HG03175 (cell line): ENCODE measurements at regions not wholly inside any gene's neighbourhood (a gene's known extent, or its start where the extent isn't known, plus 50 kb on each side); places are given as distances from the start of the nearest gene placed in this dataset.

Experiments
- ATAC-seq: cut with Tn5 transposase; IDR thresholded peaks from one replicate; pipeline ENCODE4 v1.9.1; 2021; ENCODE audit warnings: mild to moderate bottlenecking, moderate library complexity; ENCODE audit not compliant: unreplicated experiment

DNA sequence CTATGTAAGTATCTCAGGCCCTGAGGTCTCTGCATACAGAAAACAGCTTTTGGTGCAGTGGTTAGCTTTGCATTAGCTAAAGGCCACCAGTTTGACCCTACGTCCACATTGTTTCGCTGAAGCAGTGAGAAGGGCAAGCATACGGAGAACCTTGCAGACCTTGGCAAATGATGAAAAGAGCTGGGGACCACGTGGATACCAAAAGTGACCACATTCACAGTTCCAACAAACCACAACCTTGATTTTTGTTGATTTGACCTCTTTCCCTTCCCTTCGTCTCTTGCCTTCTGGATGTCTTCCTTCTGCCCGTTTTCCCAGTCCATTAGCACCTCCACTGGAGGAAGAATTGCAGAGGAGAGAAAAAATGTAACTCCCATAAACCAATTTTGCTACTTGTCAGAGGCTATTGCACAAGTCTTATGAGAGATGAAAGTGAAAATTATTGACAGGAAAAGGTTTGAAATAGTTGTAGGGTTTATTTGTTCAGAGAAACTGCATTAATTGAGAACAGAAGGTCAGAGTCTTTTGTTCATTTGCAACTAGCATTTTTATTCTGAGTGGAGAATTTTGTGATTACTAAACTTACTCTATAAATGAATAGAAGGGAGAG is 293.9 kb upstream of the HTR2A start:
- ATAC-seq, result no peak

DNA sequence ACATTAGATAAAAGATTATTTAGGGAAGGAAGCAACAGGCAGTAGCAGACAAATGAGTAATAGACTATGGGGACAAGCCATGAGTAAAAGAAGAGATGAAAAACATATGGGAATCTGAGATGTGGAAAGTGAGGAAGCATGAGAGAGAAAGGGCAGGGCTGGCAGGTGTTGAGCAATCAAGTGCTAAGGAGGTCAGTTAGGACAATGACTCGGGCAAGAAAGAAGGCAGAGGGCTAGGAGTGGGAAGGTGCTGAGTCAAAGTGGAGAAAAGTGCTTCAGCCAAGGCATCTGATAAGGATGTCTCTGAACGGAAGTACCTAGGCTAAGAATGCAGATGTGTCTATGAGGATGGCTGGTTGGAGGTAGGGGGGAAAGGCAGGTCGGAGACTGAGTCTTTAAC is 291.9 kb upstream of the HTR2A start:
- no peak for ATAC-seq

DNA sequence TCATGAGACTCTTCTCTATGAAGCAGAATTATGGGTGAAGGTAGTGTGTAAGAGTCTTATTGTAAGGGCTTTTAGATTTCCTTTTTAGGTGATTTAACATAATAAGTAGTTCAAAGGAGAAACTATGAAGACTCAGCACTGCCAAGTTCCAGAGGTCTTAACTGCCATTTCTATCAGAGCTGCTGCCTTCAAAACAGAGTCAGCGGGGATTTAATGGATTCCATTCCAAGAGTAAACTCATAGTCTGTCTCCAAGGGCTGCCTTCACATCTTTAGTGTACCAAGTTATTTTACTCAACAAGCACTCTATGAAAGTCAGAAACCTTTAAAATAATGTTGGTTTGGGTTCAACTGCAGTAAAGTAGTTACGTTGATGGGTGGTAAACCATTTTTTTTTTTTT is 289.6 kb upstream of the HTR2A start:
- ATAC-seq, result no peak

DNA sequence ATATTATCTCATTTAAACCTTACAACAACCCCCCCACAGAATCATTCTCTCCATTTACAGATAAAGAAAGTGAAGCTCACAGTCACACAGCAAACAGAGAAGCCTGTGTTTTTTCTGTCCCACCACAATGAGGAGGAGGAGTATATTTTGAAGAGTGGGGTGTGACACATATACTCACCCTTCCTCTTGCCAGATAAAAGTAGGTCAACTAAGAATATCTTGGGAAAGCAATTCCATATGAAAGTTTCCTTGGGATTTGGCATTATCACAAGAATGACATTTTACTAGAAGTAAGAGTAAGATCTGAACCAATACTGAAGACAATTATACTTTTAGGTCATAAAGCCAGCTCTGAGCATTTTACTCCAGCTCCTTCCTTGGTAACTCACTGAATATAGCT is 287.5 kb upstream of the HTR2A start:
- no peak for ATAC-seq

DNA sequence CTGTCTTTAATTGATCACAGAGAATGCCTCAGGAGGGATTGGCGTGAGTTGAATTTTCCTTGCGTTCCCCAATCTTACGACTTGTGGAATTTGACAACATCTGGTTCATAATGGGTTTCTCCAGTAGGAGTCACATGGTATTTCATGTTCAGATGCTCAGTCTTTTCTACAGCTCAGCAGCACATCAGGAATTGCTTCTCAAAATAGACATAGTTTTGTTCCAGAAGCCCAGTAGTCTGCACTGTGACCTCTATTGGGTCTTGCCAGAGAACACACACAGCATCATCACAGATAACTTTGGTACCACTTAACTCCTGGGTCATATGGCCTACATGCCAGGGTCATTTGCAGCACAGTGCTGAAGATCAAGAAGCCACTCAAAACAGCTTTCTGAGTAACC is 282.5 kb upstream of the HTR2A start:
- ATAC-seq, result no peak

DNA sequence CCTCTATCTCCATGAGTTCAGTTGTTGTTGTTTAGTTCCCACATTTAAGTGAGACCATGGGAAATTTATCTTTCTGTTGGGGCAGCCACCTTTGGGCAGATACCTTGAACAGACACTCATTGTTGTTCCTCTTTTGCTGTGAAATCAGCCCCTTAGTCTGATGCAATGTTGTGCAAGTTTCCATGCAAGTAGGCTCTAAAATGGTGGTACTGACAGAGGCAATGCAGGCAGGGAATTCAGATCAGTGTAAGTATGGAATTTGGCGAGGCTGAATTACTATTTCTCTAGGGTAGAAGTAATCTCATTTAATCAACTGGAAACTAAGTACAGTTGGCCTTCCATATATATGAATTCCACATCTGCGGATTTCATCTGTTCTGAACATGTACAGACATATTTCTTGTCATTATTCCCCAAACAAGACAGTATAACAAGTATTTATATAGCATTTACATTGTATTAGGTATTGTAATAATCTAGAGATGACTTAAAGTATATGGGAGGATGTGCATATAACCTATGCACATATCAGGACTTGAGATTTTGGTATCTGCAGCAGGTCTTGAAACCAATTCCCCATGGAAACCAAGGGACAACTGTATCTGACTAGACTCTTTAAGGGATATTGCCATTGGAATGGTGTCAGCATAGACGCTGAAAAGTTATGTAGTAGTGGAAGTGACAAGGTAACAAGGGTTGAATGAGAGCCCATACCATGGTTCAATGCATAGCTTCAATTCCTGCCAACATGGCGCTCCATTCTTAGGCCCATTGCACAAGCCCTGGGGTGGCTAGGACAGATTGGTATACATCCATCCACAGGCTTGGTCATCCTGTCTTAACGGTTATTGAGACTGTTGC is 281.5 kb upstream of the HTR2A start:
- ATAC-seq, result no peak

DNA sequence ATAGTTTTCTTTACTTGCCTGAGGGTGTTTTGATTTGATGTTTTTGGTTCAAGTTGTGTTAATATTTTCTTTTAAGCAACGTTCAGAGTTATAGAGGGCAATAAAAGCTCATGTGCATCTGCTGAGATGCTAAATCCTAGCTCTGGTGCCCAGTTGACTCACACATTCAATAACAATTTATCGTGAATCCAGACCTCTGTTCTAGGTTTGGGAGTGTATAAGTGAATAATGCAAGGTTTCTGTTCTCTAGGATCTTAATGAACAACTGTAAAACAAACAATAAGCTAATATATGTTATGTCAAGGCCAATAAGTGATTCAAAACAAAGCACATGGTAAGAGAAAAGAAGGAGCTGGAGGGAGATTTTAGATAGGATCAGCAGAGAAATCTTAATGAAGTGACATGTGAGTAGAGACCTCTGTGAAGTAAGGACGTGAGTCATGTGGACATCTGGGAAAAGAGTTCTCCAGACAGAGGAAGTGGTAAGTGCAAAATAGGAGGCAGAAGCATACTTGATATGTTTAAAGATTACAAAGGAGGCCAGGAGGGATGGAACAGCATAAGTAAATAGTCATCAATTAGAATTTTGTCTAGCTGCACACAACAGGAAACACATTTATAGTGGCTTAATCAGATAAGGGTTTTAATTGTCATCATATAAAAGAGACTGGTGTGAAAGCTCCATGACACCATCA is 278.5 kb upstream of the HTR2A start:
- no peak for ATAC-seq

DNA sequence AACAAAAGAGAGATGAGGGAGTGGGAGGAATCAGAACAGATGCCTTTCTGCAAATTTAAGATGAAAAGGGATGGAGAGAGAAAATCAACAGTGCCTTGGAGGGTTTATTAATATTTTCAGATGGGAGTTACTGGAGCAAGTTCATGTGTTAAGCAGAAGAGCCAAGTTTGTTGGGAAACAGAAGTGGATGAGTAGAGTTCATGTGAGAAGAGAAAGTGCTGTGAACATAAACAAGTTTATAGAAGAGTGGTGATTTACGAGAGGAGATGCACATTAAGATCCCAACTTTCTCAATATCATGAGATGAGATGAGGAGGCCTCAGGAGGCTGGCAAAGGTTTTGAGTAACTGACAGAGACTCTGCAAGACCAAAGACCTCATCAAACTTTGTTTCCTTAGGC is 274.1 kb upstream of the HTR2A start:
- ATAC-seq, result no peak

DNA sequence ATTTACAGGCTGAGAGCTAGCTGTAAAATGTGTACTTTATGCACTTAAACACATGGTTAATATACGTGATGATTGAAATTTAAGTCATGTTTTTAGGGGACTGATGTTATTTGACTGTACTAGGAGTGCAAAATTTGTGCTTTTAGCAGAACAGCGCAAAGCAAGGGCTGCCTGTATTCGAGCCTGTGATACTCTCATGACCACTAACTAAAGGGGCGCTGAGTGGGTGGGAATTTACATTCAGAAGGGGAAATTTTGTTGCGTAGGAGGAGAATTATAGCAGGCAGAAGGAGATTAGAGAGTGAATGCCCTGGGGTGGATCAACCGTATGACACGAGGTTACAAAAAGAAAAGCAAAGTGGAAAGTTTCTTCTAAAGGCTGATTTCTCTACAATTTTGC is 271.8 kb upstream of the HTR2A start:
- no peak for ATAC-seq

DNA sequence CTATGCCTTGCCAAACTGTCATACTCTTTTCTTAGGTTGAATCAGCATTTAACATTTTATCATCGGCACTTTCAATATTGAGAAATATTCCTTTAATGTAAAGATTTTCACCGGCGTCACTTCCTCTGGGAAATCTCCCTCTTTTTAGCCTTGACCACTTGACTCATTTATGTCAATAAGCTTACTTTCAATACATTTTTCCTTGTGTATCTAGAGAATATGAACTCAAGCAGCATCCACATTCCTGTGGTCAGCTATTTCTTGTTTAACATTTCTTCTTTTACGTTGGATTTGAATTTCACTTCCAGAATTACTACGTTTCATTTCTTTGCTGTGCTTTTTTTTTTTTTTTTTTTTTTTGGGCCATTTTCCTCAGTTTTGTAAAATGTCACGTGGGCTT is 271.2 kb upstream of the HTR2A start:
- ATAC-seq, result no peak

DNA sequence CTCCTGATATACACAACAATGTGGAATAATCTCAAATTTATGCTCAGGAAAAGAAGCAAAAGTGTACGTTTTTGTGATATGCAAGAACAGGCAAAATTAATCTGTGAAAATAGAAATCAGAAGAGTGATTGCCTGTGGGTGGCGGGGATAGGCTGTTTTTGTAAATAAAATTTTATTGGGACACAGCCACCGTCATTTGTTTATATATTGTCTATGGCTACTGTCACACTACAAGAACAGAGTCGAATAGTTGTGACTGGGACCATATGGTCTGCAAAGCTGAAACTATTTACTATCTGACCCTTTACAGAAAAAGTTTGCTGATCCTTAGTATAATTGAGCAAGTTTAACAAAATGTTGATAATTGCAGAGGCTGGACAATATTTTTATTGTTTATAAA is 269.5 kb upstream of the HTR2A start:
- ATAC-seq, result no peak

DNA sequence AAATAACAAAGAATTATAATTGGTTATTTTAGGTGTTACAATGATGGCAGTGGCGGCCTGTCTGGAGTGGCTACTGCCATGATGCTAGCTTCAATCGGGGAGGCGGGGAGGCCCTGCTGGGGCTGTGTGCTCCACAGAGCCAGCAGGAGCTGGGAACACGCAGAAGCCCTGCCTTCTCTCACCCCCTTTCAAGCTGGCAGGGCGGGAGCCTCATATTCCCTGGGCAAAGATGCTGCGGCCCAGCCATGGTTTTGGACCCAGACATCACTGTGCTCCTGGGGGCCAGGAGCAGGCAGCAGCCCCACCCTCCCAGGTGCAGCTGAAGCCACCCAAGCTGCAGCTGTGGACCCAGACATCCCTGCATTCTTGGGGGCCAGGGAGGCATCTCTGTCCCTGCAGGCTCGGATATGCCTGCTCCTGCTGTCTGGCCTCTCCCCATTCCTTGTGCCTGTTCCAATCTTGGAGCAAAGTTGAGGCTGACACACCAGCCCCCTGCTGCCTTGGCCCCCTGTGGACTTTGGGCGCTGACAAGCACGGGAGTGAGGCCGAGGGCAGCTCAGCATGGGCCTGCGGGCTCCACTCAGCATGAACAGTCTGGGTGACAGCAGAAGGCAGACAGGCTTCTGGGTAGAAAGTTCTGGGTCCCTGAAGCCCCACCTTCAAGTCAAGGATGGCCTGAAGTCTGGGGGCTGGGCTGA is 263.1 kb upstream of the HTR2A start:
- ATAC-seq, result no peak

DNA sequence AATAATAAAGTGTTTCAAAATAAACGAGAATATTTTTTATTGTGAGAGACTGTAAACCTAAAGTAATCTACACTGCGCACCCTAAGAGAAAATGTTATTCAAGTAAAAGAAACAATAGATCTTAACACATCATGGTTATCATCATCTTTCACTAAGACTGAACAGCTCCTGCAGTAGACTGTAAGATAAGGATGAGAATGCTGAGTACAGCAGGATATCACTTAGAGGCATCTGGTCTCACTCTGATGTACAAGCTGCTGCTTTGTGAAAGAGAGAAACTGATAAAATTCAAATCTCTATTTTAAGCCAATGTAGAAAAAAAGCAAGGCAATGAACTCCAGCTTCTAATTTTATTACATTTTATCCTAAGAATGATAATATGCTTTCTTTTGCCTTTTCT is 261.7 kb upstream of the HTR2A start:
- ATAC-seq, result no peak

DNA sequence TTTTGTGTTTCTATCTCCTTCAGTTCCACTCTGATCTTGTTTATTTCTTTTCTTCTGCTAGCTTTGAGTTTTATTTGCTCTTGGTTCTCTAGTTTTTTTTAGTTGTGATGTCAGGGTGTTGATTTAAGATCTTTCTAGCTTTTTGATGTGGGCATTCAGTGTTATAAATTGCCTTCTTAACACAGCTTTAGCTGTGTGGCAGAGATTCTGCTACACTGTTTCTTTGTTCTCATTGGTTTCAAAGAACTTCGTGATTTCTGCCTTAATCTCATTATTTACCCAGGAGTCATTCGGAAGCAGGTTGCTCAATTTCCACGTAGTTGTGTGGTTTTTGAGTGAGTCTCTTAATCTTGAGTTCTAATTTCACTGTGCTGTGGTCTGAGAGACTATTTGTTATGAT is 251.7 kb upstream of the HTR2A start:
- no peak for ATAC-seq

DNA sequence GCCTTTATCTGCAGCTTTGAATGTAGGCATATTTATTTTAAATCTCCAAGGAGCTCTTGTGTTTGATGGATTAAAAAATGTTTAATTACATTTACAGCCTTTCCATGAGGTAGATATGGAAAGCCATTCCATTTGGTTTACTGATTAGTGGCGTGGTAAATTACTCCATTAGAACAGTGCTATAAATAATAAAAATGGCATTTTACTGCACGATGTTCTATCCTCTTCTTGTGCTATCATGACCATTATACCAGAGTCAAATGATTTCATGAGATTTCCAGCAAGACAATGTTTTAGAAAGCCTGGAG is 250.9 kb upstream of the HTR2A start:
- no peak for ATAC-seq

DNA sequence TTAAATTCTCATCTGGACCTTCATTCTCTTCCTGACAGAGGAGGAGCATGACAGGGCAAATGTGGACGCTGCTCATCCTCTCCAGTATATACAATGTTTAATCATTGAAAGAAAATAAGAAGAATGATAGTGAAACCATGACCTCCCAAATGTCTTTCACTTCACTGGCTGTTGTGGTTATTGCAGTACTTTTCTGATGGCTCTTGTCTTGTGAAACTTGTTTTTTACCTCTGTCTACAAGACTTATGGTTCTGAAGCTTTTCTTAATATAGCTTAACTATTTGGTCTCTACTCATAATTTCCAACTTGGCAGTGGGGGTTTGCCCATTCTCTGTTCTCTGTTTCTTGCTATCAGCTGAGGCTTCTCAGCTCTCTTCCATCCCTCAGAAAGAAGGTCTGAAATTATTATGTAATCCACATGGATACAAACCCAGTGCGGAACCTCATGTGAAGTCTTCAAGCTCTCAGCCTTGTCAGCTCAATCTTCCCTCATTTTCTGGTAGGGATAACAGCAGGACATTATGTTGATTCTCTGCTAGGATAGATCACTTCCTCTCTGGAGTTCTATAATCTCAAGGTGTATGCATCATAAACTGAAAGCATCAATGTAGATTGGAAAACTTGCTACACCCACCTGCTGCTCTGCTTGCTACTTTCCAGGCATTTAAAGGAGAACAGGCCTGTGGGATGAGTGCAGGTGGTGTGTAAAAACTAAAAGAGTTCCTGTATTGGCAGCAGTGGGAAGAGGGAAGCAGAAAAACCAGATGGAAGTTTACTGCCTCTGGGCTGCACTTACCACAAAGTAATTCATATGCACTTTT is 250.3 kb upstream of the HTR2A start:
- ATAC-seq, result peak; percentile 93

DNA sequence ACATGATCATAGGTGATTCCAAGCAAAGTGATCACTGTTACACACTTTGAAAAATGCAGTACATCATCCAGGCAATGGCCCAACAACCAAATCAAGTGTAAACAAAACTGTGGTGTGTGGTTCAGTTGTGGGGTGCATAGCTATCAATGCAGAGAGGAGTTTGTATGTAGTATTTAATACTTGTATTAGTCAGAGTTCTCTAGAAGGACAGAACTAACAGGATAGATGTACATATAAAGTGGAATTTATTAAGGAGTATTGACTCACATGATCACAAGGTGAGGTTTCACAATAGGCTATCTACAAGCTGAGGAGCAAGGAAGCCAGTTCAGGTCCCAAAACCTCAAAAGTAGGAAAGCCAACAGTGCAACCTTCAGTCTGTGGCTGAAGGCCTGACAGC is 249.3 kb upstream of the HTR2A start:
- ATAC-seq, result no peak

DNA sequence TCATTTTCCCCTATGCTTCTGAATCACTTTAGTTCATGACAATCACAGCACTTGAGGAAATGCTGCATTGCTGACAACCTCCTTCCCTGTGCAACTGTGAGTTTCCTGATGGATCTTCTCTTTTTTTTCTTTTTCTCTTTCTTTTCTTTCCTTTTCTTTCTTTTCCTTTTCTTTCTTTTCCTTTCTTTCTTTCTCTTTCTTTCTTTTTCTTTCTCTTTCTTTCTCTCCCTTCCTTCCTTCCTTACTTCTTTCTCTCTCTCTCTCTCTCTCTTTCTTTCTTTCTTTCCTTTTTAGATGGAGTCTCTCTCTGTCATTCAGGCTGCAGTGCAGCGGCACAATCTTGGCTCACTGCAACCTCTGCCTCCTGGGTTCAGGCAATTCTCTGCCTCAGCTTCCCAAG is 247.9 kb upstream of the HTR2A start:
- ATAC-seq, result no peak

DNA sequence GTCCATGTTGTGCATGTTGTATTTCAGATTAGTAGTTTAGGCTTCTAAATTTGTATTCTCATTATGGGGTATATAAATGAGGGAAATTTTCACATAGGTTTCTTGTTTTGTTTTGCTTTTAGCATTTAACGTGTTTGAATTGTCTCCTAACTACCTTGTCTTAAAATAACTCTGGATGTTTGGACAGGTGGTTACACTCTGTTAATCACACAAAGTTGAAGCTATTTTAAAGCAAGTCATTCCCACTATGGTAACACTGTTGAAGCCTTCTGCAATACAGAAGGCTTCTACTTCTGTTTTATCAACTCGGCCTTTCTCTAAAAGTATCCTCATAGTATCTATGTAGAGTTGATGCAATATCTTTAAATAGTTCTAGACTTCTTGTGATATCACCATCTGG is 245.3 kb upstream of the HTR2A start:
- no peak for ATAC-seq

DNA sequence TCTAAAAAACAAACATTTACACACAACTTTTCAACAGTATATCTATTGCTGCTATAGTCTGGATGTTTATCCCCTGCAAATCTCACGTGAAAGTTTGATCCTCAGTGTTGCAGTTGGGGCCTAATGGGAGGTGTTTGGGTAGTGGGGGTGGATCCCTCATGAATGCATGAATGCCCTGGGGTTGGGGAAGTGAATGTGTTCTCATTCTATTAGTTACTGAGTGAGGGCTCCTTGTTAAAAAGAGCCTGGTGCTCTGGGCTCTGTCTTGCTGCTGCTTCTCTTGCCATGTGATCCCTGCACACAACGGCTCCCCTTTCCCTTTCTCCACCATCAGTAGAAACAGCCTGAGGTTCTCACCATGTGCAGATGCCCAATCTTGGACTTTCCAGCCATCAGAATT is 242.7 kb upstream of the HTR2A start:
- ATAC-seq, result no peak

DNA sequence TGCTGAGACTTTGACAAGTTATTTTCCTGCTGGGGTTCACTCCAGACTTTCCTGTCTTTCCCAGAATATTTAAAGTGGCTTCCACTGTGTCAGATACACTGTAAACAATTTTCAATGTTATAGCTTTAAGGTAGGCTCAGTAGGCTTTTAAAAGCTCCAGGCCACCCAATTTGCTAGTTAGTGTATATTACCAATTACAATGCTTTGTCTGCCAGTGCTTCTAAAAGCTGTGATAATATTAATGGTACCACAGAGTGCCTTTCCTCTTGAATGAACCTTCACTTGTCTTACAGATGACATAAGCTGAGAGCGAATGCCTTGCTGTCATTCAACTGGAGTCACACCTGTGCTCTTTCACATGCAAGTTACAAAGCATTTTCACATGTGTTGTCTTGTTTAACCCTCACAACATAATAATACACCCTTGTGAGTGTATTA is 239.7 kb upstream of the HTR2A start:
- no peak for ATAC-seq
